Effector memory CD8-positive, alpha-beta T cell (primary cell): ENCODE measurements at regions not wholly inside any gene's neighbourhood (a gene's known extent, or its start where the extent isn't known, plus 50 kb on each side); places are given as distances from the start of the nearest gene placed in this dataset.
"Not testable (repeated sequence)": the region's sequence is repeated elsewhere in the genome, so short reads cannot be mapped to it uniquely, and the experiment has no call there.

ENCODE experiments used
- ATAC-seq: fragments of 150-1000 bp; cut with Tn5 transposase; replicated peaks from 2 replicates; pipeline ENCODE4 v1.10.0; 2021; ENCODE audit warnings: mild to moderate bottlenecking, moderate library complexity
- DNase-seq, 3 experiments: peaks; one replicate each; pipeline ENCODE4 v3.0.0; 2021
- H3K27ac Mint-ChIP-seq, 2 donors: one replicate each; pipeline ENCODE4 v1.8.0; 2022; ENCODE audit warnings: mild to moderate bottlenecking in 2 of 2, mixed read lengths in 2 of 2, moderate library complexity in 2 of 2
- H3K27me3 Mint-ChIP-seq, 2 donors: one replicate each; pipeline ENCODE4 v1.8.0; 2022; ENCODE audit warnings: mixed read lengths in 2 of 2
- H3K36me3 Mint-ChIP-seq: one replicate; pipeline ENCODE4 v1.8.0; 2022; ENCODE audit warnings: mild to moderate bottlenecking, moderate library complexity, mixed read lengths; ENCODE audit not compliant: insufficient read depth
- H3K4me1 Mint-ChIP-seq, 2 donors: one replicate each; pipeline ENCODE4 v1.8.0; 2022; ENCODE audit warnings: low read depth in 2 of 2, mixed read lengths in 2 of 2
- H3K4me3 Mint-ChIP-seq, 2 donors: one replicate each; pipeline ENCODE4 v1.8.0; 2022; ENCODE audit warnings: mild to moderate bottlenecking in 2 of 2, mixed read lengths in 2 of 2, moderate library complexity in 2 of 2
- H3K9me3 Mint-ChIP-seq, 2 donors: one replicate each; pipeline ENCODE4 v1.8.0; 2022; ENCODE audit warnings: mixed read lengths in 2 of 2

DNA sequence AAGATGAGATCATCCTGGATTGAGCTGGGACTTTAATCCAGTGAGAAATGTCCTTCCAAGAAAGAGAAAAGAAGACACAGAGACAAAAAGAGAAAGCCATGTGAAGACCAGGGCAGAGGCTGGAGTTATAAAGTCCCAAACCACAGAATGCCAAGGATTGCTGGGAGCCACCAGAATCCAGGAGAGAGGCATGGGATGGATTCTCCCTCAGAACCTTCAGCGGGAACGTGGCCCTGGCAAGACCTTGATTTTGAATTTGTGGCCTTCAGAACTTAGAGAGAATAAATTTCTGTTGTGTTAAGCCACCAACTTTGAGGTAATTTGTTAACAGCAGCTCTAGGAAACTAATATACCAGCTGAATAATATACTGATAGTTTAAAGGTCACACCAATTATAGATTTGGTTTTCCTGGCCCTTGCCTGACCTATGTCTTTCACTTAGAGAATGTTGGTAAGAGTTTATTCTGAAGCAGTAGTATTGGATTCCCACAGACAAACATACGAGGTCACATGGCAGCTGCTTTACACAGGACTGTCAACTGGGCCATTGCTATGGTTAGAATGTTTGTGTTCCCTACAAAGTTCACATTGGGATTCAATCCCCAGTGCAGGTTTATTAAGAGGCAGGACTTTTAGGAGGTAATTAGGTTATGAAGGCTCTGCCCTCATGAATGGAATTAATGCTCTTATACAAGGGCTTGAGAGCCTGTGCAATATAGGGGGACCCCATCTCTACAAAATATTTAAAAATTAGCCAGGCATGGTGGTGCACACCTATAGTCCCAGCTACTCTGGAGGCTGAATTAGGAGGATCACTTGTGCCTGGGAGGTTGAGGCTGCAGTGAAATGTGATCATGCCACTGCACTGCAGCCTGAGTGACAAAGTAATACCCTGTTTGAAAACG, 156.5 kb upstream of the EEA1 start:
- DNase-seq (no peak), ATAC-seq (no peak)
- Mint-ChIP-seq H3K9me3 (peaks cover 0 to 1% of the 10 kb centered on the region in 2 donors), H3K4me1 (no peaks in the 10 kb centered on the region), H3K36me3 (no peaks in the 10 kb centered on the region), H3K4me3 (no peak overlapping the region), H3K27me3 (peaks cover 0 to 12% of the 10 kb centered on the region in 2 donors), H3K27ac (no peak overlapping the region)

DNA sequence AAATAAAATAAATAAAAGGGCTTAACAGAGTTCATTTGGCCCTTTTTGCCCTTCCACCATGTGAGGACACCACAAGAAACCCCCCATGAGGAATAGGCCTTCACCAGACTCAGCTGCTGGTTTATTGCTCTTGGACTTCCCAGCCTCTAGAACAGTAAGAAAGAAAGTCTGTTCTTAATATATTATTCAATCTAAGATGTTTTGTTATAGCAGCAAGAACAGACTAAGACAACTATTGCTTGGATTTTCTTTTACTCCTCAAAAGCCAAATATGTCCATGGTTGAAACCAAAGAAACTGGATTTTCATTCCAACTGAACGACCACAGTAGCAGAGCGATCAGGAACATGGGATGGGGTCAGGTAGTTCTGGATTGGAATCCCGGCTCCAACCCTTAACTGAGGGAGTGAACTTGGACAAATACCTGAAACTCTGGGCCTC, 157.2 kb upstream of the EEA1 start:
- Mint-ChIP-seq H3K9me3 (peaks cover 0 to 1% of the 10 kb centered on the region in 2 donors), H3K4me3 (no peak overlapping the region), H3K27me3 (peaks cover 0 to 9% of the 10 kb centered on the region in 2 donors), H3K27ac (no peak overlapping the region), H3K4me1 (no peaks in the 10 kb centered on the region), H3K36me3 (no peaks in the 10 kb centered on the region)
- ATAC-seq = no peak
- DNase-seq = no peak

DNA sequence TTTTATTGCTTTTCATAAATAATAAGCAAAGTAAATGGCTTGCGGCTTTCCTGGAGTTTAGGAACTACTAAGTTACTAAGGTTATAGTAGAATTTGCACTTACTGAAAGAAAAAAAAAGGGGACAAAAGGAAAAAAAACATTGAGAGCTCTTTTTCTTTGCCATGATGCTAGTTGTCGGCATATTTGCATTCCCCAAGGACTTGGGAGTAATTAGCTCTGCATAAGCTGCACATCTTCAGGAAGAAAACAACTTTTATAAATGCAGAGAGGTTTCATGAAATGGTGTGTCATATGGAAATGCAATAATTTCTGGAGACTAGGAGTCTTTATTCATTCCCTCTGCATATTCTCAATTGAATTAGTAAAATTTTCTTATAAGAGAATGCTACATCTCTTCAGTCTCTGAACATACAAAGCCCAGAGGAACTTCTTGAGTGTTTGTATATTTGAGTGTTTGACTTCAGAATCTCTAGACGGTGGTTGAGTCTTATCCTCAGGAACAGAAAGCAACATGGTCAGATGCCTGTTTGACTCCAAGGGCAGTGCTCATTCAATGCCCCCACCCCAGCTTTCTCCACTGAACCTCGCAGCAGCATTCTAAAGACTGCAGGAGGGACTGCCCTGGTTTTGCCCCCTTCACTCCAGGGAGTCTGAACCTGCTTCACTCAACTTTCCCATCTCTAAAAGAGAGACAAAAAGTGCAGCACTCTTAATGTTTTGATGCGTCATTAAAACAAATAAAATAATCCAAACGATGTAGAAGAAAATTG, 158.9 kb upstream of the EEA1 start:
- ATAC-seq (no peak), DNase-seq (no peak)
- no peak overlapping the region for H3K4me3 Mint-ChIP-seq
- no peaks in the 10 kb centered on the region for H3K4me1 Mint-ChIP-seq
- peaks cover 0 to 1% of the 10 kb centered on the region in 2 donors for H3K9me3 Mint-ChIP-seq
- no peak overlapping the region for H3K27ac Mint-ChIP-seq
- H3K27me3 Mint-ChIP-seq = no peaks in the 10 kb centered on the region
- H3K36me3 Mint-ChIP-seq = no peaks in the 10 kb centered on the region

DNA sequence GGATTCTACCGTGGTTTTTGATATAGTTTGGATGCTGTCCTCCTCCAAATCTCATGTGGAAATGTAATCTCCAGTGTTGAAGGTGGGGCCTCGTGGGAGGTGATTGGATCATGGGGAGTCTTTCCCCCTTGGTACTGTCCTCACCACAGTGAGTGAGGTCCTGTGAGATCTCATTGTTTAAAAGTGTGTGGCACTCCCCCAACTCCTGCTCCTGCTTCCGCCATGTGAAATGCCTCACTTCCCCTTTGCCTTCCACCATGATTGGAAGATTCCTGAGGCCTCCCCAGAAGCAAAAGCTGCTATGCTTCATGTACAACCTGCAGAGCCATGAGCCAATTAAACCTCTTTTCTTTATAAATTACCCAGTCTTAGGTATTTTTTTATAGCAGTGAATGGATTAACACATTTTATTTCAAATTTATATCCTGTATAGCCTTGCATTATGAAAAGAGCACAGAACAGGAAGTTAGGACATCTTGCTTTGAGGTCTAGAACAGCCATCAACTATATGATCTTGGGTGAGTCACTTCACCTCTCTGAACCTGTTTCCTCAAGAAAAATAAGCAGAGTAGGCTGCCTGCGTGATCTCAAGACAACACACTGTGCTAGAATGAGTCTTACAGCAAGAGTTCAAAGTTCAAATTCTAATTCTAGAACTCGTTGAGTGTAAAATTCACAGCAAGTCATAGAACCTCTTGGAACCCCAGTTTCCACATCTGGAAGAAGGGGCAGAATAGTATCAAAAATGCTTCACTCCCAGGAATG, 160.9 kb upstream of the EEA1 start:
- no peak for DNase-seq
- ATAC-seq = no peak
- Mint-ChIP-seq H3K4me3 (no peak overlapping the region), H3K4me1 (no peaks in the 10 kb centered on the region), H3K9me3 (peaks cover 0 to 1% of the 10 kb centered on the region in 2 donors), H3K36me3 (no peaks in the 10 kb centered on the region), H3K27me3 (no peaks in the 10 kb centered on the region), H3K27ac (no peak overlapping the region)

DNA sequence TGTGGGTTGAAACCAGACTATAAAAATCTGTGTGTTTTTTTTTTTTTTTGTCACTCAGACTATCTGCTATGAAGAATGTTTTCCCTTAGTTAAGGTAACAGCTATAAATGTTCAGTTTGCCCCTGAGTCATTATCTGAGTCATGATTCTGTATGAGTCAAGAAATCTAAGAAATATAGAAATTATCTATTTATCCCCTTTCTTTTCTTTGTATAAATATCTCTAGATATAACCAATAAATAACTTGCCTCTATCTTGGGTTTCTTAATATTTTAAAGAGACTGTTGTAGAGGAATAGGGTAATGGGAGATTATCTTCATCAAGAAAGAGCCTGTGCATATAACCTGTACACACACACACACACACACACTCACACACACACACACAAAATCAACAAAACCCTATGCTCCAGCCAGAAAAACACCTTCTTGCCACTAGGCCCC, 161.7 kb upstream of the EEA1 start:
- Mint-ChIP-seq H3K36me3 (no peaks in the 10 kb centered on the region), H3K4me1 (no peaks in the 10 kb centered on the region), H3K27ac (no peak overlapping the region), H3K4me3 (no peak overlapping the region), H3K9me3 (peaks cover 0 to 1% of the 10 kb centered on the region in 2 donors), H3K27me3 (no peaks in the 10 kb centered on the region)
- DNase-seq (no peak), ATAC-seq (no peak)

DNA sequence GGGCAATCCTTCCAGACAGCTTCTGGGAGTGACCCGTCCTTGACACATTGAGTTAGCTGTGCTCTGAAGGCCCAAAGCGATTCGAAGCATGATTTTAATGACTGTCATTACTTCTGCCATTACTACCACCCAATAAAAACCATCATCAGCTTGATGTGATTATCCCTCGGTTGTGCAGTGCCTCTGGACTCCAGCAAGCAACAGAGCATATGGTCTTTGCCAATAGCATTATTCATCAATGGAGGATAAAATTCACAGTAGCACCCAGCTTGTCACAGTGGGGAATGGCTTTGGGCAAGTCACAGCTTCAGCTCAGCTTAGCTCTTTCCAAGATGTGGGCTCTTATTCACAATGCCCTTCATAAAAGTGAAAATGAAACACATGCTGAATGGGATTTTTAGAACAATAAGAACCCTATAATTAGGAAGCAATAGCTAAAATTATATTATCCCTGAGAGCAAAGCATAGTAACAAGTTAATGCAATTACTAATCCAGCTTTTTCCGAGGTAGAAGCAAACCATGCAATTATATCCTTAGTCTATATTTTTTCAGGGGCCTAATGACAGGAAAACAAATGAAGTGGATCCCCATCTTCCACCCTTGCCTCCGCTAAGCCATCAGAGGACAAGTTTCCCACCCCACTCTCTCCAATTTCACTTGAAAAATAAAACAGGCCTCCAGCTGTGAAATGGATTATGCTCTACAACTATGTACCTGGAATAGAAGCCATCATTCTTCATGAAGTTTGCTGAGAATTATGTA, 163.0 kb upstream of the EEA1 start:
- H3K4me1 Mint-ChIP-seq = no peaks in the 10 kb centered on the region
- H3K36me3 Mint-ChIP-seq = no peaks in the 10 kb centered on the region
- H3K4me3 Mint-ChIP-seq = no peak overlapping the region

DNA sequence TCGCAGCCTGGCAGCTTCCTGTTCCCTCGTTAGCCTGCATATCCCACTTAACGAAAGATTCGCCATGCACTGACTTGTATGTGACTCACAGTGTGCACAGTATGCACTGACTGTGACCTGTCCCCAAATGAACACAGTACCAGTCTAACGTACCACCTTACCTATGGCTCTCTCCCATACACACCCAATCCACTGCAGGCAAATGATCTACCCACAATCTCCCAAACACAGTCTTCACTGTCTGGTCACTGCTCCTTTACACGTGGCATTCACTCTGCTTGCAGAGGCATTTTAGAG, 163.5 kb upstream of the EEA1 start:
- H3K9me3 Mint-ChIP-seq = no peaks in the 10 kb centered on the region
- no peak for DNase-seq
- H3K27ac Mint-ChIP-seq = no peak overlapping the region
- no peaks in the 10 kb centered on the region for H3K27me3 Mint-ChIP-seq
- H3K36me3 Mint-ChIP-seq = no peaks in the 10 kb centered on the region
- H3K4me1 Mint-ChIP-seq = no peaks in the 10 kb centered on the region
- no peak for ATAC-seq
- no peak overlapping the region for H3K4me3 Mint-ChIP-seq

More for the DNA sequence above, 163.0 kb upstream of the EEA1 start:
- DNase-seq (no peak), ATAC-seq (no peak)
- no peaks in the 10 kb centered on the region for H3K9me3 Mint-ChIP-seq
- H3K27me3 Mint-ChIP-seq = no peaks in the 10 kb centered on the region
- H3K27ac Mint-ChIP-seq = no peak overlapping the region

DNA sequence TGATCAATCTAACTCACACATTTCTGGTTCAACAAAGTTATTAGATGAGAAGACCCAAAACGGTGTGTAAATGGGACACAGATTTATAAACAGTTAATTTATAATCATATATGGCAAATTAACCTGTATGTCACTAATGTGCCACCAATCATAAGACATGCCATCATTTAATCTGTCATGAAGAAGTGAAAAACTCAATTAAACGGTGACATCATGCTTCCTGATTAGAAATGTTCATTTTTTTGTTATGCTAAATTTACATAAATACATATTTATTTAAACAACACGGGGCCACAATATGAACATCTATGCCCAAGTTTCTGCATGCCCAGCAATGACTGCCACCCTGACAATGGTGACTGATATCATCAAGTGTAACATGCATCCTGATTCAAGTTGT, 164.1 kb upstream of the EEA1 start:
- ATAC-seq (no peak), DNase-seq (no peak)
- Mint-ChIP-seq H3K27me3 (no peaks in the 10 kb centered on the region), H3K36me3 (no peaks in the 10 kb centered on the region), H3K4me3 (no peak overlapping the region), H3K27ac (no peak overlapping the region), H3K9me3 (no peaks in the 10 kb centered on the region), H3K4me1 (peaks cover 2 to 3% of the 10 kb centered on the region in 2 donors)

DNA sequence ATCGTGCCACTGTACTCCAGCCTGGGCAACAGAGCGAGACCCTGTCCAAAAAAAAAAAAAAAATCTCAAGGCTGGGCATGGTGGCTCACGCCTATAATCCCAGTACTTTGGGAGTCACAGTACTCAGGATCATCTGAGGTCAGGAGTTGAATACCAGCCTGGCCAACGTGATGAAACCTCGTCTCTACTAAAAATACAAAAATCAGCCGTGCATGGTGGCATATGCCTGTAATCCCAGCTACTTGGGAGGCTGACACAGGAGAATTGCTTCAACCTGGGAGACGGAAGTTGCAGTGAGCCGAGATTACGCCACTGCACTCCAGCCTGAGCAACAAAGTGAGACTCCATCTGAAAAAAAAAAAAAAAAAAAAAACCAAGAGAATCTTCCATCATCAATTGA, 165.1 kb upstream of the EEA1 start:
- H3K4me3 Mint-ChIP-seq, H3K27me3 Mint-ChIP-seq, H3K27ac Mint-ChIP-seq, DNase-seq, ATAC-seq, H3K9me3 Mint-ChIP-seq, H3K36me3 Mint-ChIP-seq: not testable (repeated sequence)
- H3K4me1 Mint-ChIP-seq = peaks cover 6 to 13% of the 10 kb centered on the region in 2 donors

DNA sequence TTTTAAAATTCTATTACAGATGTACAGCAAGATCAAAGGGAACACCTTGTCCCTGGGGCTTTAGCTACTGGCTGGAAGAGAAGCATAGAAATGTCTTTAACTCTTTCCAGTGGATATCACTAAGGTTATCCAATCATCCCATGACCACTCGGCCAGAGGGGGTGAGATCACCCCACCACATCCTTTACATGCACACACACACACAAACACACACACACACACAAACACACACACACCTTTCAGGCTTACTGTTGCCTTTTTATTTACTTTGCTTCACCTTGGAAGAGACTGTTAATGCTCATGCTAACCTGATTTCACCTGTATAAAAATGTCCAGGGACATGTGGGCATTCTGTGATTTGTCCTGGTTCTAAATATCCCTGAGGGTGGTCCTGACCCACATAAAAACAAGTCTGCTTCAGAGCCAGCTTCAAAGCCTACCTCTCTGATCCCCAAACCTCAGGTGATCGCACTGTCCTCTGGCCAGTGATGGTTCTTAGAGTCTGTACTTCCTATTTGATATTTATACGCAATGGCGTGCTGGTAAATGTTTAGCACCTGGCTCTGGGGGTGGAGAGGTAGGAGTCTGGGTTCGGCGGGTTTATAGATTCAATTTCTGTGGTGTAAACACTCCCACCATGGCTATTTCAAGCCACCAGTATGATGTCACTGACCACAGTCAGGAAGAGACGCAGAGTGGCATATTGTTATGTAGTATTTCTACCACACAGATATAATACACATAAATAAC, 166.1 kb upstream of the EEA1 start:
- DNase-seq = no peak

DNA sequence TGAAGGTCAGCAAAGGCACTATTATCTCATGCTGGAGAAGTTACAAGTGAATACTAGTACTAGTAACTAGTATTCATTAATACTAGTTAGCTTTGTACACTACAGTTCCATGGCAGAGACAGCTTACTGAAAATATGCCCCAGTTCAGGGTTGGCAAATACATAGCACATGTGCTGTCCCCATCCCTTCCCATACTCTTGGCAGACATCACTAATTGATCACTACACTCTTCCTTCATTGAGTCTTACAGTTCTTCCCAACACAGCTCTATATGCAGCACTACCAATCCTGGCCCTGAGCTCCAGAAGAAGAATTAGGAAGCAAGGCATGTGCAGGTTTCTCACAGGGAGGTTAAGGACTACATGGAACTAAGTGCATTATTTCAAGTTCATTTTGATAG, 168.3 kb upstream of the EEA1 start:
- no peaks in the 10 kb centered on the region for H3K27me3 Mint-ChIP-seq
- peaks cover 6 to 14% of the 10 kb centered on the region in 2 donors for H3K4me1 Mint-ChIP-seq
- ATAC-seq (no peak), DNase-seq (no peak)
- no peak overlapping the region for H3K27ac Mint-ChIP-seq
- no peaks in the 10 kb centered on the region for H3K9me3 Mint-ChIP-seq
- no peaks in the 10 kb centered on the region for H3K36me3 Mint-ChIP-seq
- H3K4me3 Mint-ChIP-seq = no peak overlapping the region

More for the DNA sequence above, 166.1 kb upstream of the EEA1 start:
- no peak overlapping the region for H3K4me3 Mint-ChIP-seq
- peak; percentile 47 for ATAC-seq
- H3K9me3 Mint-ChIP-seq = no peaks in the 10 kb centered on the region
- H3K36me3 Mint-ChIP-seq = no peaks in the 10 kb centered on the region
- H3K27me3 Mint-ChIP-seq = no peaks in the 10 kb centered on the region
- H3K27ac Mint-ChIP-seq = peak overlapping the region in 1 of 2 donors; percentile 55
- H3K4me1 Mint-ChIP-seq = peaks cover 6 to 14% of the 10 kb centered on the region in 2 donors

DNA sequence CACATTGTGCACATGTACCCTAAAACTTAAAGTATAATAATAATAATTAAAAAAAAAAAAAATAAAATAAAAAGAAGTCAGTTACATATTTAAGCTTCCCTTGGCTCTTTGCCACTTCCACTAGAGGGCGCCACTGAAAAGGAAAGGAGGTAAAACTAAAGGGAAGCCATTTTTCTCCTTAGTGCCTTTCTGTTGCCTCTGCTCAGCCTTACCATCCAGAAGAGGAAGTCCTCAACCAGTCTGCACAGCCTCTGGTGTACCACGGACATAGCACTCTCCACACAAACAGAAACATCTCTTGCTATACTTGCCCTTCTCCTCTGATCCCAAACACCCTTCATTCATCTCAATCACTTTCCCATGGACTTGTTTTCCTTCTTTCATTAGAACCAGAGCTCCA, 169.0 kb upstream of the EEA1 start:
- Mint-ChIP-seq H3K9me3 (no peaks in the 10 kb centered on the region), H3K27me3 (no peaks in the 10 kb centered on the region), H3K4me1 (peaks cover 6 to 14% of the 10 kb centered on the region in 2 donors), H3K27ac (peak overlapping the region in 1 of 2 donors; percentile 22), H3K4me3 (no peak overlapping the region), H3K36me3 (no peaks in the 10 kb centered on the region)
- peak; percentile 91 for ATAC-seq
- DNase-seq = peak; percentile 61 to 70 (median 62)
